Stimulated activated CD4-positive, alpha-beta T cell treated with anti-CD3 and anti-CD28 coated beads, Interleukin-4, amount 100 ng/mL, for 1 hour (primary cell): ENCODE measurements at regions not wholly inside any gene's neighbourhood (a gene's known extent, or its start where the extent isn't known, plus 50 kb on each side); places are given as distances from the start of the nearest gene placed in this dataset.

Experiments
- DNase-seq: peaks from one replicate; pipeline ENCODE4 v3.0.0-alpha.2; 2020

DNA sequence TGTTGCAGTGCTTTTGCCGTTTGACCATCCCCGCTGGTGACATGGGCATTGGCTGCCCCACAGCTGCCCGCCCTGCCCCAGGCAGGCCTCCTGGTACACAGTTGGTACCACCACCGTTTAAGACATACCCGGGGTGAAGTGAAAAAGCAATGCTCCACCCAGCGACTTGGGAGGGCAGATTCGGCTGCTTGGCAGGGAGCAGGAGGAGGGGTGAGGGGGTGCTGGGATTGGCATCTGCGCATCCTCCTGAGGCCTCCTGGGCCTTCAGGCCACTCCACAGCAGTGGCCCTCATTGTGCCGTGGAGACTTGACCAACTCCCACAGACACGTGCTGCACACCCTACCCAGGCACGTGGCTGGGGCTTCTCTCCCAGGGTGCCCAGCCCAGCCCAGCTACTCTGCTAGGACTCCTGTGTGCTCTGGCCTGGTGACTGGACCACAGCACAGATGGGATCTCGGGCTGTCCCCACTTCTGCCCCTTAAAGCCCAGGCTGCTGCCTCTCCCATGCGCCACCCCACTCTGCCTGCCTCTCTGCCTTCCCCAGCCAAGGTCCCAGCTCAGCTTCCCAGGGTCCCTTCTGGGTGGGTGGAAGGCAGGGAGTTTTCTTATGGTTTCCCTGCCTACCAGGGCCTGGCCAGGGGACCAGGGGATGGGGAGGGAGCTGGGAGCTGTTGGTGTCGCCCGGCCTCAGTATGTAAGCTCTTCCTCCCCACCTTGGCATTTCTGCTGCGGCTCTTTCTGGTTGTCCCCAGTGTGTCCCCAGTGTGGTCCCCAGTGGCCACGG is 157.0 kb upstream of the HS6ST1 start:
- no peak for DNase-seq

DNA sequence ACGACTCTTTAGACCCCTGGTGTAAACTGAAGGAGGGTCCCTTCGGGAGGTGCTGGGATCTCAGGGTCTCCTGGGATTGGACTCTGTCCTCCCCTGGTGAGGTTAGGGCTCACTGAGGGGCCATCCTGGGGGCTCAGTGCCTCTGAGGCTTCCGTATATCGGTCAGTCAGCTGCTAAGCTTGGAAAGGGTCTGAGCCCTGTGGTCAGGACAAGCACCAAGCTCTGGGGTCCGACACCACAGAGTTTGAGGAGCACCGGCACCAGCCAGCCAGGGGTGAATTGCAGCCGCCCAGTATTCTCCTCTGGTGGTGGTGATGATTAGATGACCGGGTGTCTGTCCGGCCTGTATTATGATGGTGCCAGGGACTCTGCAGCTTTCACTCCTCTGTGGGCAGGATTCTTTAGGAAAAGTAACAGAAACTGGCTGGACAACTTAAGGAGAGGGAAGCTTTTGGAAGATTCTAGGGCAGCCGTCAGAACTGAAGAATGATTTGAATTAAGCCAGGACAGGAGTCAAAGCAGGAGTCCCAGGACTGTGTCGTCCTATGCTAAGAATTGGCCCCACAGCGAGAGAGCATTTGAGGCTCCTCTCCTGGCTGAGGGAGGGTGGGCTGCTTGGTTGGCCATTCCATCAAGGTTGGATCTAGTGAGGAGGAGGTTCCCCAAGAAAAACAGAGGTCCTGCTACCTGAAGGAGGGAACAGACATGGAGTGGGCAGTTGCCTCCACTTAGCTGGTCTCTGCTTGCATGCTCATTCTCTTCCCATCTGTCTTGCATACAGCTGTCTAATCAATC is 158.6 kb upstream of the HS6ST1 start:
- no peak for DNase-seq

DNA sequence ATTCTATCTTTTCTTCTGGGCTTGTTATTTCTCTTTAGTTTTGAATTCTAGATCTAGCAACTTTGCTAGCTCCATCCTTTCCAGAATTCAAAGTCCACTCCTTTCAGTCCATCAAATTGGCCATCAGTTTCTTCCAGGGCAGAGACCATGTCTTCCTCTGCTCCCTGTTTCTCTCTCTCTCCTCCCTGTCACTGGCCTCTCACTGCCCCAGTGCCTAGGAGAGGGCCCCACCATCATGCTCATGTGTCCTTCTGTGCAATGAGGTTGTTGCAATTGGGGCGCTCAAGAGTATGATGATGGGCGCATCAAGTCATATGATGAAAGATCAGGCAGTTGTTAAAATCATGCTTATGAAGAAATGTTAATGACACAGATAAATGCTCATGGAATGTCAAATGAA is 159.2 kb upstream of the HS6ST1 start:
- DNase-seq = no peak

DNA sequence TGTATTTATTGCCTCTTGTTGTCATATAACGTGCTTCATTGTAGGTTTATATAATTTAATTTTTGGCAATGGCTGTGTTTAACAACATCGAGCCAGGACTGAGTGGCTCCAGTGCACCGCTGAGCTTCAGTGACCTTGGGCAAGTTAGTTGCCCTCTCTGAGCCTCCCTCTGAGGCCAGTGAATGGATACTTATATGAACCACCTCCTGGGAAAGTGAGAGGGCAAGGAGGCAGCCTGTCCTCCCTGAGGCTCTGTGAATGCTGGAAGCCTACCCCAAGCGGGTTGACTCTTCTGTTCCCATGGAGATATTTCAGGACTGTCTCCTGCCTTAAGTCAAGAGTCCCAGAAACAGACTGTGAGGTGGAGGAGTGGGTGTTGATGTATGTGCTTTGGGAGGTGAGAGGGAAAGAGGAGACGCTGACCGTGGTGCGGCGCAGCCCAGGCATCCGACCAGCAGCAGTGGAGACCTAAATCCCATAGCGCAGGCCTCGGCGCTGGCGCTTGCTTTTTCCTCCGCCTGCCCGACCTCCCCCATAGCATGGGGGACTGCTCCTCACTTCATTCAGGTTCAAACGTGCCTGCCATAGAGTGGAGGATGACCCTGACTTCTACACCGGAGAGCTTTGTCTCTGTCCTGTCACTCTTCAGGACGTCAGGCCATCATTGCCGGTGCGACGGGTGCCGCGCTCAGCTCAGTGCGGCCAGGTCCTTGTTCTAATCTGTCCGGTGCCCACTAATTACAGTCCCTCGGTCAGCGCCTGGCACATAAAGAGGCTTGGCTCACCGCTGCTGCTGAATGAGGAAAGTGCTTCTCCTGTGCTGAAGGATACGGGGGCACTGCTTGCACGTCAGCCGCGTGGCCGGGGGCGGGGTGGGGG is 167.3 kb upstream of the HS6ST1 start:
- DNase-seq = no peak

DNA sequence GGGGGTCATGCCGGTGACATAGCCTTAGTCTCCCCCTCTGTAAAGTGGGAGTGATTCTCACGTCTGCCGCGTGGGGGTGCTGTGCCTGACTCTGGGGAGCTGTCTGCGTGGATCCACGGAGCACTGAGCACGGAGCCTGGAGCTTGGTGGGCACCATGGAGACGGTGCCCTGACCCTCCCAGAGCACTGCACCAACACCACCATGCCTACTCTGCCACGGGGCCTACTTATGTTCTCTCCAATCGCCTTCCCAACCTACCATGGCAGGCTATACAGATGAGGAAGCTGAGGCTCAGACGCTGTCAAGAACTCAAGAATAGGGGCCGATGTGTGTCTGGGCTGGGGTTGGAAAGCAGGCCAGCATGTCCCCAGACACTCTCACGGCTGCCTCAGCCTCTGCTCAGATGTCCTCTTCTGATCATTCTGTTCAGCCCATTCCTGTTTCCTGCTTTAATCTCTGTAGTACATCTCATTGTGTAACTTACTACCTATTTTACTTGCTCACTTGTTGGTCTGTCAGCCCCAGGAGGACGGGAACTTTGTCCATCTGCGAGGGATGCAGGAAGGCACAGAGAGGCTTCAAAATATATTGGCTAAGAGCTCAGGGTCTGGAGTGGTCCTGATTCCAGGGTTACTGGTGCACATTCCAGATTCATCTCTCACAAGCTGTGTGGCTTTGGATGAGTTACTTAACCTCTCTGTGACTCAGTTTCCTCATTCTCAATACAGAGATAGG is 168.1 kb upstream of the HS6ST1 start:
- DNase-seq = no peak

DNA sequence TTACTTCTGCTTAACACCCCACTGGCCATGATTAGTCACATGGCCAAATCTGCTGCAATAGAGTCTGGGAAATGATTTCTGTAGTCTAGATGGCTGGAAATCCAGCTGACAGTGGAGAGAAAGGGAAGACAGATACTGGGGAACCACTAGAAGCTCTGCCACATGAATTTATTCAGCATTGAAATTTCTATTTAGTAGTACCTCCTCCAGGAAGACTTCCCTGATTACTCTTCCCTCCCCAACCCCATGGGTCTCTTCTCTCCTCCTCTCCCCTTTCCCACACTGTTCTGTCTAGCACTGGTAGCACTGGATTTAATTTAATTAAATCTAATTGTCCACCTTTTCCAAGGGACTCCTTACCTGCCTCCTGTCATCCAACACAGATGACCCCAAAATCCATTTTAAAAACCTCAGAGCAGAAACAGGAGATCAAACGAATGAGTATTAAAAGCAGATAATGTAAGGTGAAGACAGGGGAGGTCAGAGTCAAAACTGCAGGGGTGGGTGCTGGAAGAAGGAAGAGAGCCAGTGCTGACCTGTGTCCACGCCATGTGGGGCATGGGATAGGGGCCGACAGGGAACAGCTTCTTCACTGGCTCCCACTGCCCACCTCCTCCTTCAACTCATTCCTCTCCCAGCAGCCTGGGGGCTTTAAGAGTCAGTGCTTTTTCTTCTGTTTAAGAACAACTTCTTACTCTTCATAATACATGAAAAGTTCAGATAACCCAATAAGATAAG is 169.2 kb upstream of the HS6ST1 start:
- no peak for DNase-seq

DNA sequence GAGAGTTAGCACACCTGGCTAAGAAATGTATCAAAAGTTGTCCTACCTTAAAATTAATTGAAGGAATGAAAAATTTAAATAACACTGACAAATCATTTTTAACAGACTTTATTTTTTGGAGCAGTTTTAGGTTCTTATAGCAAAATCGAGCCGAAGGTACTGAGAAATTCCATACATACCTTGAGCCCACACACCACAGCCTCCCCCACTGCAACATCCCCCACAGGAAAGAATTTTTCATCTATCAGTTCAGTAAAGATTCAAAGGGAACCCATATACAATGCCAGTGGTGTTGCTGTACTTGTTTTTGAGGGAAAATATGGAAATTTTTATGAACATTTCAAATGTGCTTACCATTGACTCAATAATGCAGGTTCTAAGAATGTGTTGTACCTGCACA is 169.8 kb upstream of the HS6ST1 start:
- no peak for DNase-seq

DNA sequence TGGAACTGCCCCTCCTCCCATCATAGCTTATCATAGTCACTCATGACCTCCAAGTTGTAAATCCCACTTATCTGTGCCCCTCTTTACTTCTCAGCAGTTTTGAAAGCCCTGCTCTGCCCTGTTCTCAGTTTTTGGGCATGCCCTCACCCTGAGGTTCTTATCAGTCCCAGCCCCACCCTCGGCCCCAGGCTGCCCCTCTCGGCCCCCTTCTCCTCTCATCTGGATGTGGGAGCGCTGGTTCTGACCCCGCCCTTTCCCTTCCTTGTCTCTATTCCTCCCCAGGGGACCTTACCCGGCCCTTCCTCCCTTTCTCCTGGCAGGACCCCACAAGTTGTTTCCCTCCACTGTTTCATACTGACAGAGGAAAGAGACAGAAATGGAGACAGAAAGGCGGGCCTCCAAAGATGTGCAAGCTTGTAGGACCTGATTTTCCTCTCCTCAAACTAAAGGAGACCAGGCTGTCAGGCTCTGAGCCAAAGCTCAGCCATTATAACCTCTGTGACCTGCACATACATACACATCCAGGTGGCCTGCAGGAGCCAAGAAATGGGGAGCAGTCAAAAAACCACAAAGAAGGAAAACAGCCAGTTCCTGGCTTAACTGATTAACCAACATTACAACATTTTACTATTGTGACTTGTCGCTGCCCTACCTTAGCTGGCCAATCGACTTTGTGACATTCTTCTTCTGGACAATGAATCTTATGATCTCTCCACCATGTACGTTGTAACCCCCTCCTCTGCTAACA is 171.0 kb upstream of the HS6ST1 start:
- DNase-seq = no peak

DNA sequence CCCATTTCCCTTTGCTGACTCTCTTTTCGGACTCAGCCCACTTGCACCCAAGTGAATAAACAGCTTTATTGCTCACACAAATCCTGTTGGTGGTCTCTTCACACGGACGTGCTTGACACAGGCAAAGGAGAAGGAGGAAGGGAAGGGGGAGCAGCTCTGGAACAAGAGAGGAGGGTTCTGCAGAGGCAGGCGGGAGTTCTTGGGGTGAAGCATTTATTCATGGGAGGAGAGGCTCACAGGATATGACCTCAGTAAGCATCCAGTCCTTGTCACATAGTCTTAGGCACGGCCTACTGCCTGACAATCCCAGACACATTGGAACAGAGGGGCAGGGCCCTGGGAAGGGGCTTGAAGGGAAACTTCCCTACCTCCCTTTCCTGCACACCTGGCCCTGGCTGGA is 171.7 kb upstream of the HS6ST1 start:
- no peak for DNase-seq

DNA sequence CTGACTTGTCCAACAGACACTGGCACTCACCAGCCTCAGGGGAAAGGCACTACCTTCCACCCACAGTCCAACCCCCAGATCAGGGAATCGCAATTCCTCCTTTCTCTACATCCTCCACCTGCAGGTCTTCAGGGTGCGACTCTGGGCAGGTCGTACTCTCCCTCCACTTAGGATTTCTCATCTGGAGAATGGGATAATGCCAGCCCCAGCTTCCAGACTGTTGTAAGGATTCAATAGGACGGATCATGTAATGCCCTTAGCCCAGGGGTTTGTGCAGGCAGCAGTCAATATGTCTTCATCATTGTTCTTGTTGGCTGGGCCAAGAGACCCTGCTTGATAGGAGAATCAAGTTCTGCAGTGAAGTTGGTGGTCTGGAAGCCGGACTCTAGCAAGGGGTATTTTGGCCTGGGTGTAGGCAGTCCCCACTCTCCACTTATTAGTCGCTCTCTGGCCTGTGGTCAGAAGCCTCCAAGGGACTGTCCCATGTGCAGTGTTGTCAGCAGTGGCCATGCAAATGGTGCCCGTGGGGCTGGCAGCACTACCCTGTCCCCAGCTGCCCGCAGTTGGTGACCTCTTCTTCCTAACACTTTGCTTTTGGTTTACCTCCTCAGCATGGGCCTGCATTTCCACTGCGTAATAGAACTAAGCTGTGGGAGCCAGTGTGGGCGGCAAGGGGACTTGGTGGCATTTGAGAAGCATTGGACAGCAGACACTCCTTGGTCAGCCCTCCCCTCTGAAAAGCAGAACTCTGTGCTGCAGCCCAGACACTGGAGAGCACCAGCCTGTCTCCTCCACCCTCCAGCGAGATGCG is 172.4 kb upstream of the HS6ST1 start:
- DNase-seq = no peak

DNA sequence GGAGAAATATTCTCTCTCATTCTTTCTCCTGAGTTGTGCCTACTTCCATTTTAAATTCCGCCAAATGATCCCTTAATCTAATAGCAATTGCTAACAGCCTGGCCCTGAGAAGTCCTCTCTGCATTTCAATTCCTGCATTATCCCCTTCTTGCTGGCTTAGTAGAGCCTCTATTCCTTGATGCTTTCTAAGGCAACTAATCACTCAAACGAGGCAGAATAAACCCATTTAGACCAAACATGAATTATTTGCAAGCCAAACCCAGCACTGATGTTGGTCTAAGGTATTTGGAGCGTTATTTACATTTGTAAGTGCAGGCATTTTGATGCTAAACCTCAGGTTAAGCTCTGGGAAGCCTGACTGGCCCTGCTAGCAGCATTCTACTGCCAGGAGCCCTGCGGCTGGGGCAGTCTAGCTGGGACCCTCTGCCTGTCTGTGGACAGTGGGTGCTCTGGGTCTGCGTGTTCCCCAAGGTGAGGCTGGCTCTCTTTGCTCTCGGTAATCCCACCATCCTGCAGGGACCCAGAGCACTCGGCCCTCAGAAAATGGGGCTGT is 173.1 kb upstream of the HS6ST1 start:
- DNase-seq = no peak

DNA sequence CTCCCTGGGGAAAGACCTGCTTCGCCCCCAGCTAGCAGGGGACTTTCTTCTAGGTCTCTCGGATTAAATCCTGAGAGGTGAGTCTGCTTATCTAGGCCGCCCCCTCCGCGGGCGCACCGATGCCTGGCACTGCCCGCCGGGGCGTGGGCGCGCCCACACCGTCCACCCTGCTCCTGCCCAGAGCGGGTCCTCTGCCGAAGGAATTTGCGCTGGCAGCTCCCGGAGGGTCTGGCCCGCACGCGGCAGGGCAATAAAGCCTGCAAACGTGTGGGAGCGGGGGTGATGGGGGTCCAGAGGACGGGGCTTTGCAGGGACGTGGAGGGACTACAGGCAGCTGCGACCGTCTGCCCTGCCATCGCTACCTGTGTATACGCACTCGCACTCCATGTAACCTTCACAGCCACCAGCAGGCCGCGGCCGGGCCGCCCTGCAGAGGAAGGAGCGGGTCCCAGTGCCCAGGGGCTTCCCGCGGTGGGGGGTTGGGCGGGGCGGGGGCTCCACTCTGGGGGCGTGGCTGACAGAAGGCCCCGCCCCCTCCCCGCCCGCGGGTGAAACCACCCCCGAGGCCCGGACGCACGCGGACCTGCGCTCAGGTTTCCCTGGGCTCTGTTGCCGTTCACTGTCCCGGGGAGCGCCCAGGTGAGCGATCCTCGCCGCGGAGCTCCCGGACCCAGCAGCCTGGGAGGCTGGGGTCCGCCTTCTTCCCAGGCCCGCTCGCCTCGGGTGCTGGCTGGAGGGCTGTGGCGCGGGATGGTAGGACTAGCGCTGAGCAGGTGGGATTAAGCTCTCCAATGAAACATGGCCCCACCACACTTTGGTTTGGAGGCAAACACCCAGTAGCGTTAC is 174.5 kb upstream of the HS6ST1 start:
- DNase-seq = no peak

DNA sequence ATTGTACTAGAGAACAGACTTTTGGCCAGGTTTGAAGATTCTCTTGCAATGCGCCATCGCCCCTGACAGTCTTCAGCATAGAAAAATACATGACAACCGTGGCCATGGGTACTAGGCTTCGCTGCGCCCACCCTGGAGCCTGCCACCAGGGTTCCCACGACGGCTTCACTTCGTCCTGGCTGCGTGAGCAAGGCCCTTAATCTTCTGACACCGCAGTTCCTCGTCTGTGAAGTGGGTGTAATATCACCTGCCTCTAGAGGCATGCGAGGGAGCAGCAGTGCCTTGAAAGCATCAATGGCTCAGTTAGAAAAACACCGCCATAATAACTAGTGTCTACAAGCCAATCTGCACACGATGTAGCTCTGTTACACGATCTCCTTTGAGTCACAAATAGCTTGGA is 175.2 kb upstream of the HS6ST1 start:
- no peak for DNase-seq

DNA sequence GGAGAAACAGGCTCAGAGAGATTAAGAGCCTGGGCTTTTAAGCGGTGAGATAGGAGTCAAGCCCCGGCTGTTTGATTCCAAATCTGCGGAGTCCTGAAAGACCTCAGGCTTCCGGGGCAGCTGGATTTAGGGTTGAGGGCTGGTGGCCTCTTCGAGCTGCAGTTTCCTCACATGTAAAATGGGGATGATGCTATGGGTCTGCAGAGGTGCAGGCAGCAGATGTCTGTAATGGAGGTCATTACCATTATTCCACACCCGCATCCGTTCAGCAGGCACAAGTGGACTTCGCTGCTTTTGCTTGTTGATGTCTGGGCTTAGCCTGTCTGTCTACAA is 175.6 kb upstream of the HS6ST1 start:
- DNase-seq = no peak

DNA sequence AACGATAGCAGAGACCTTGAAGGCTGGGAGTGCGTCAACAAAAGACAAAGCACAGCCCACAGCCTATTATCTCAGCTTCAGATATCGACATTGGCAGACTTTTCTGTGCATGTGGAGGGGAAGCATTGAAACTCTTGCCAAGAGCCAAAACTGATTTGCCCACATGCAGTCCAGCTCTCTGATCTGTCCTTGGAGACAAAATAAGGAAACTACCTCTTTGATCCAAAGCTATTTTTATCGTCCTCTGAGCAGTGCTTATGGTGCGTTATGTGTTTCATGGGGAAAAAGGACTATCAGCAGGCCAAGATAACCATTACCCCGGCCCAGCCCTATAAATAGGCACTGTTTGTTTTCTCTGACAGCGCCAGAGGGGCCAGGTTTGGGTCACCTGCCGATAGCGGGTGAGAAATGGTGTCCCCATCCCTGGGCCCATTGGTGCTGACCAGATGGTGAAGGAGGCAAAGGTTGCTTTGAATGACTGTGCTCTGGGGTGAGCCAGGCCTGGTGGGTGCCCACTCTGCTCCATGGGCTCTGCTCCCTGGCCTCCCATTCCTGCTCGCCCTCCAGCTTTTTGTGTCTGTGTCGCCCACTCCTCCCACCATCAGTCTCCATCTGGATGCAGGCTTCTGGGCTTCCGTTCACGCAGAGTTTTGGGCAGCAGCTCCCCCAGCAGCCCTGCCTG is 176.1 kb upstream of the HS6ST1 start:
- no peak for DNase-seq

DNA sequence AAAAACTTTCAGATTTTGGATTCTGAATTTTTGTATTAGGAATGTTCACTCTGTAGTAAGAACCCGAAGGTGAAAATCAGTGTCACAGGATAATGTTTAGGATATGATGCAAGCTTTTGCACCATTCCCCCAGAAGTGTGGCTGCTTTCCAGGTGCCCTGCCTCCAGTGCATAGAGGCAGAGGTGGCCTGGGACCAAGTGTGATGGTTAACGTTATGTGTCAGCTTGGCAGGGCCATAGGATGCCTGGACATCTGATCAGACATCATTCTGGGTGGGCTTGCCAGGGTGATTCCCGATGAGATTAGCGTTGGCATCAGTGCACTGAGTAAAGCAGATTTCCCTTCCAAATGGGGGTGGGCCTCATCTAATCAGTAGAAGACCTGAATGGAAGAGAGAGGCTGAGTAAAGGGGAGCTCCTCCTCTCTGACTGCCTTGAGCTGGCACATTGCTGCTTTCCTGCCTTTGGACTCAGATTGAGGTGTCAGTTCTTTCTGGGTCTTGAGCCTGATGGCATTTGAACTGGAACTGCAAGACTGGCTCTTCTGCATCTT is 177.4 kb upstream of the HS6ST1 start:
- no peak for DNase-seq

DNA sequence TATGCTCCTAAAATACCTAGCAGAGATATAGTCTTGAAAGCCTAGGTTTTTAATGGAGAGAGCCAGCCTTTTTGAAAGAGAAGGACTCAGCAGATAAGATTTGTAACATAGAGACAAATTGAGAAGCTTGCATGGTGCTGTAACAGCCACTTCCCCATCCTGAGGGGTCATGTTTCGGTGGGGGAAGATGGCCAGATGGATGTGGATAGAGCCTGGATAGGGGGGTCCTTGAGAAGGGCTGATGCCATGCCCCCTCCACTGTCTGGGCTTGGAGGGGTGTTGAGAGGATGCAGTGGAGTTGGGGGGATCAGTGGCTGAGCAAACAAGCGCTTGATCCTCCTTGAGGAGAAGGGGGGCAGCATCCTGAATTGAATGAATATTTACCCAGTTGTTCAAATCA is 178.0 kb upstream of the HS6ST1 start:
- no peak for DNase-seq

DNA sequence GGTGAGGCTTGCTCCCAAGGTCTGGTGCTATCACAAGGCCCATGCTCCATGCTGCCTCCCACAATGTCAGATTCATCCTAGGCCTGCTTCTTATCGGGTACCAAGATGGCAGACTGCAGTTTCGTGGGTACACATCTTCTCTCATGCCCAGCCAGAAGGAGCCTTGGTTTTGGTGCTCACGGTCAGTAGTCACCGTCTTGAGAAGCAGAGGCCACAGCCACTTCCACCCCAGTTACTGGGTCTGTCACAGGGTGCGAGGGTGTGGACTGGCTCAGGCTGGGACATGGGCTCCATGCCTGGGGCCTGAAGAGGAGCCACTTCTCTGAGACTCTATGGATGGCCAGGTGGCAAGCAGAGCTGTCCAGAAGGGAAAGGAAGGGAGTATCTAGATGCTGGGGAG is 178.8 kb upstream of the HS6ST1 start:
- DNase-seq = no peak
